ENCODE measurements at regions not wholly inside any gene's neighbourhood (a gene's known extent, or its start where the extent isn't known, plus 50 kb on each side); places are given as distances from the start of the nearest gene placed in this dataset.

DNA sequence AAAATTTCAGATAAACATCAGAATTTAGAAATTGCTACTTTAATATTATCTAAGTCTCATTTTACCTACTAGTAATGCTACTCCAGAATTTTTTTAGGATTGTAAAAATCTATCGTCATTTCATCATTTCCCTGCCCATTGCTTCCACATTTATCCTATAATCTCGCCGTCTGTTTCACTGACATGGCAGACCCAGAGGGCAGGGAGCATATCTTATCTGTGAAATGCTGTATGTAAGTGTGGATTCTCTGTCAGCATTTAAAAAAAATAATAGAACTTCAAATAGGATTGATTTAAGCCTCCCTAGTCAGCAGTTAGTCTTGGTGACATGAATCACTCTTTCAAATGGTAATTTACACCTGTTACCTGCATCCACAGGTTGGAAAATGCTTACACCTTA lies 314.4 kb downstream of the PCDH7 start:
- intact Hi-C loops (cut with DNase I), result no loop called here
- DNase-seq (ENCODE audit: low spot score), result no peak

GRCh38 chr4:31035761-31036160 lies 315.6 kb downstream of the PCDH7 start:
- DNase-seq (ENCODE audit: low spot score), result no peak
- intact Hi-C loops (cut with DNase I), result no loop called here

GRCh38 chr4:31037703-31038102 lies 317.5 kb downstream of the PCDH7 start:
- intact Hi-C loops (cut with DNase I), result no loop called here
- no peak for DNase-seq (ENCODE audit: low spot score)

GRCh38 chr4:31039382-31039781 lies 319.2 kb downstream of the PCDH7 start:
- no peak for DNase-seq (ENCODE audit: low spot score)
- intact Hi-C loops (cut with DNase I), result no loop called here

GRCh38 chr4:31040106-31040505 lies 319.9 kb downstream of the PCDH7 start:
- no peak for DNase-seq (ENCODE audit: low spot score)
- intact Hi-C loops (cut with DNase I), result no loop called here

DNA sequence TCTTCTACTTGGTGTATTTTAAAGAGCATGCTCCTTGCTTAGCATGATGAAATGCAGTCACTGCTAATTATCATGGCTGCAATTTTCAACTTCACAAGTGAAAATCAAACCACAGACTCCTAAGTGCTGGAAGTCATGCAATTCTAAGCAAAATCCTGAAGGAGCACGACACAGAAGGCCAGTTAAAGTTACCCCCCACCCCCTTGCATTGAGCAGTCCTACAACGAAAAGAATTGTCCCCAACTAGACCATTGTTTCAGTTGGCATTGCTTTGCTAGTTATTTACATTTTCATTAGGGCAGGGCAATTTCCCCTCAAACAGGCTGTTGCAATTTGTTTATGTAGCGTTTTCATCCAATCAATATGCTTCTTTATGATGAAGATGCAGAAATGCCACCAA lies 321.2 kb downstream of the PCDH7 start:
- intact Hi-C loops (cut with DNase I), result no loop called here

GRCh38 chr4:31041853-31042252 lies 321.7 kb downstream of the PCDH7 start:
- intact Hi-C loops (cut with DNase I), result no loop called here
- no peak for DNase-seq (ENCODE audit: low spot score)

More for the DNA sequence above, 321.2 kb downstream of the PCDH7 start:
- DNase-seq (ENCODE audit: low spot score), result no peak

- intact Hi-C loops (cut with DNase I), result no loop called here
- DNase-seq (ENCODE audit: low spot score), result no peak
These were observed 323.4 kb downstream of the PCDH7 start for GRCh38 chr4:31043382-31044062.

GRCh38 chr4:31045151-31045550 lies 325.0 kb downstream of the PCDH7 start:
- intact Hi-C loops (cut with DNase I), result no loop called here
- DNase-seq (ENCODE audit: low spot score), result no peak

- intact Hi-C loops (cut with DNase I), result no loop called here
- DNase-seq (ENCODE audit: low spot score), result no peak
These were observed 325.7 kb downstream of the PCDH7 start for GRCh38 chr4:31045724-31046318.

GRCh38 chr4:31051151-31051550 lies 331.0 kb downstream of the PCDH7 start:
- intact Hi-C loops (cut with DNase I), result no loop called here
- DNase-seq (ENCODE audit: low spot score), result no peak

DNA sequence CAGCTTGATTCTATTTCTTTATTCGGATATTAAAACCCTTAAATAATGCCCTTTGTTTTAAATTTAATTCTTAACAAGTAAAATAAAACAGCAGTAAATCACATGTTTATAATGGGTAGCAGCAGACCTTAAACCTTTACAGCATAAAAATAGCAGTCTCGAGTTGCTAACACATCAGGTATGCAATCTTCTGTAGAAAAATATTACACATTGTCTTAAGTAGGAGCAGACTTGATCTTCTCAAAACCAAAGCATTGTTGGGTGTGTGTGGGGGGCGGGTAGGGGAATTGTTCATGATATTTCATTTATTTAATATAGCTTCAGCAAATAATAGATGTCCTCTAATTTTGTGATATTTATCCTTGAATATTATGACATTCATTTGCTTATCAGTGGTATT lies 331.4 kb downstream of the PCDH7 start:
- DNase-seq (ENCODE audit: low spot score), result no peak
- intact Hi-C loops (cut with DNase I), result no loop called here

GRCh38 chr4:31052519-31052918 lies 332.4 kb downstream of the PCDH7 start:
- intact Hi-C loops (cut with DNase I), result no loop called here
- no peak for DNase-seq (ENCODE audit: low spot score)

GRCh38 chr4:31053451-31053850 lies 333.3 kb downstream of the PCDH7 start:
- intact Hi-C loops (cut with DNase I), result no loop called here
- DNase-seq (ENCODE audit: low spot score), result no peak

DNA sequence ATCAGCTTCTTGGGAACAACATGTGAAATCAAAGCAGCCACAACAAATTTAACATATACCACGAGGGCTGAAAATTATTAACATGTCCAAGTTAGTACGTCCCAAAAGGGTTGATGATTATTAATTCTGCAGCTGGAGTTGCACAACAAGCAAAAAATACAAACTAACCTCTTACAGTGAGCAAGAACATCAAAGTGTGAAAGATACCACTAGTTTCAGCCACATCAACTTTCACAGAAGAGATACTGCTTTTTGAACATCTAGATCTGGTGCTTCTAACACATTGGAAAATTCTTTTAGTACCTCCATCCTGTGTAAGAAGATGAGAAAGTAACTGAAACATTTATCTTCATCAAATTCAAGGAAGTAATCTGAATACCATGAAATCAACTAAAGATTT lies 334.1 kb downstream of the PCDH7 start:
- intact Hi-C loops (cut with DNase I), result no loop called here
- no peak for DNase-seq (ENCODE audit: low spot score)

DNA sequence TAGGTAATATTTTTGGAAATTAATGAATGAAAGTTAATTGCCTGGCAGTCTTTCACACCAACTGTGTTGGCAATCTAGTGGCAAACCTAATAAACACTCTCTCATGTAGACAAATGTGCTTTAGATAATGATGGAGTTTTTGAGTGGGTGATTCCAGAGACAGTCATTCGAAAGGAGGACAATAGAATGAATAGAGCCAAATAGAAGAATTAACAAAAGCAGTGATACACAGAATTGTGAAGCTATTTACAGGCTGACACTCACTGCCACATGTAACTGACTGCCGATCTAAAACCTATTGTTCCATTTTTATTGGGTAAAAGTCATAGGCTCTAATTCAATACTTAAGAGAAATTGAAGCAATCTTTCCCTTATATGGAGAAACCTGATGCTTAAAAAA lies 338.5 kb downstream of the PCDH7 start:
- intact Hi-C loops (cut with DNase I), result no loop called here
- no peak for DNase-seq (ENCODE audit: low spot score)

- DNase-seq (ENCODE audit: low spot score), result no peak
- intact Hi-C loops (cut with DNase I), result no loop called here
These were observed 339.8 kb downstream of the PCDH7 start for GRCh38 chr4:31059753-31060522.

GRCh38 chr4:31065086-31065485 lies 344.9 kb downstream of the PCDH7 start:
- intact Hi-C loops (cut with DNase I), result no loop called here
- no peak for DNase-seq (ENCODE audit: low spot score)

DNA sequence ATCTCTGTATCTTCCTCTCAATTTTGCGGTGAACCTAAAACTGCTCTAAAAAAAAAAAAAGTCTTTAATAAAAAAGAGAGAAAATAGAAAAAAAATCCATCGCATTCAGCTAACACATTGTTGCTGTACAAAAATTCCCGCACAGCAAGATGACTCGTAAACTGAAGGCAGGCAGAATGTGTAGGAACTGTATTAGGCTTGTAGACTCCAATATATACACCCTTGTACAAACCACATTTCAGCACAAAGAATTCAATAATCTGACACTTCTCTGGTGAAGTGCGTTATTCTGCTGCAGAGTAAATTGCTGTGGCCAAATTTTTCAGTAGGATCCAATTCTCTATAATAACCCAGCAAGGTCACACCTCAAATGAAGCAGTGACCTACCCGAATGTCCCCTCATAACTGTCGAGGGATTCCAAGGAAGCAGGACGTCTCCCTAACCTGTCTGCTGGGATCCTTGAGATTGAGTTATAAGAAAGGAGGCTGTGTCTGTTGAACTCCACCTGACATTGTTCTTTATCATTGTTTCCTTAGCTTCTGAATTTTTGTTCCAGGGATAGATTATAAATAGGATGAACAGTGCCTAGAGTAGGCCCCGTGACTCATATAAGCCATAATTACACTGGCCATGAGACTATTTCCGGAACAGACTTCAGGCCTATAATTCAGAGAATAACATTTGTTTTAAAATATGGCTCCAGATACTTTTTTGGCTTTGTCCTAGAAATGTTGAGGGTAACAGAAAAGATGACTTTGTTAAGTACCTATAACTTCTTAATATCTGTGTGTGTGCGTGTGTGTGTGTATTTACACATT lies 348.3 kb downstream of the PCDH7 start:
- no peak for DNase-seq (ENCODE audit: low spot score)
- intact Hi-C loops (cut with DNase I), result no loop called here

GRCh38 chr4:31069151-31069550 lies 349.0 kb downstream of the PCDH7 start:
- DNase-seq (ENCODE audit: low spot score), result no peak
- intact Hi-C loops (cut with DNase I), result no loop called here
